Activated CD8-positive, alpha-beta T cell treated with anti-CD3 and anti-CD28 coated beads for 36 hours (primary cell): ENCODE measurements at regions not wholly inside any gene's neighbourhood (a gene's known extent, or its start where the extent isn't known, plus 50 kb on each side); places are given as distances from the start of the nearest gene placed in this dataset.

Experiments
- ATAC-seq: fragments of 200-7000 bp; cut with Tn5 transposase; one replicate; pipeline ENCODE4 v1.10.0; 2021; ENCODE audit warnings: mild to moderate bottlenecking, moderate library complexity
- CTCF ChIA-PET: fragments of 350-600 bp; sonication (Branson Sonifier 250); formaldehyde crosslinking; loops from one replicate; lab custom pipeline; 2021; ENCODE audit warnings: antibody characterized with exemption; lab: Charles Lee
- POLR2A ChIA-PET: fragments of 350-600 bp; sonication (Branson Sonifier 250); formaldehyde crosslinking; loops from one replicate; lab custom pipeline; 2021; ENCODE audit warnings: antibody characterized with exemption; lab: Charles Lee
- DNase-seq: peaks from one replicate; pipeline ENCODE4 v3.0.0-alpha.2; 2020
- H3K27ac Mint-ChIP-seq: one replicate; pipeline ENCODE4 v1.8.0; 2021; ENCODE audit warnings: mild to moderate bottlenecking, mixed read lengths
- H3K27me3 Mint-ChIP-seq: one replicate; pipeline ENCODE4 v1.8.0; 2021; ENCODE audit warnings: mixed read lengths
- H3K36me3 Mint-ChIP-seq: one replicate; pipeline ENCODE4 v1.8.0; 2021; ENCODE audit warnings: low read depth, mixed read lengths
- H3K4me1 Mint-ChIP-seq: one replicate; pipeline ENCODE4 v1.8.0; 2021; ENCODE audit warnings: low read depth, mixed read lengths
- H3K4me3 Mint-ChIP-seq: one replicate; pipeline ENCODE4 v1.8.0; 2021; ENCODE audit warnings: mild to moderate bottlenecking, moderate library complexity, mixed read lengths
- H3K9me3 Mint-ChIP-seq: one replicate; pipeline ENCODE4 v1.8.0; 2021; ENCODE audit warnings: mixed read lengths
- intact Hi-C: fragments of 100-400 bp; cut with micrococcal nuclease; formaldehyde crosslinking; loops from one replicate; pipeline ENCODE4 v1.10.0; 2022
- TF ChIP-seq, protein P1 (sequence below): fragments of 200-600 bp; IDR thresholded peaks from one replicate; pipeline ENCODE4 v1.8.0; 2022; ENCODE audit warnings: antibody characterized with exemption, mild to moderate bottlenecking

DNA sequence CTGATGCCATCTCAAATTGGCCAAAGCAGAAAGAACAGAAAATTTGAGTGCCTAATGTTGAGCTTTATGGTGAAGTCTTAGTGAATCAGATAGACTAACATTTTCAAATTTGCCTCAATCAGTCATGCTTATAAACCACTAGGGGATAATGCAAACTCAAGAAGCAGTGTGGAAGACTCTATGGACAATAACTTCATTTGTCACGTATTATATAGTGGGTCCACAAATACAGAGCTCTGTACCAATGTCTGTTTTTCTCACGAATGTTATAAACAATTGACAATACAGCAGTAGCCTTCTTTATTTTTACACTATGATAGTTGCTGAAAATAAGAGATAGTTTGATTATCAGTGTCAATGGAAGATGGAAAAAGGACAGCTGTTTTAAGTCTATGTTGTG, 190.8 kb upstream of the SLC8A1 start:
- no peaks in the 10 kb centered on the region for H3K27me3 Mint-ChIP-seq
- H3K27ac Mint-ChIP-seq: no peak overlapping the region
- POLR2A ChIA-PET: no interaction called here
- H3K4me3 Mint-ChIP-seq: no peak overlapping the region
- TF ChIP-seq, protein P1, sequence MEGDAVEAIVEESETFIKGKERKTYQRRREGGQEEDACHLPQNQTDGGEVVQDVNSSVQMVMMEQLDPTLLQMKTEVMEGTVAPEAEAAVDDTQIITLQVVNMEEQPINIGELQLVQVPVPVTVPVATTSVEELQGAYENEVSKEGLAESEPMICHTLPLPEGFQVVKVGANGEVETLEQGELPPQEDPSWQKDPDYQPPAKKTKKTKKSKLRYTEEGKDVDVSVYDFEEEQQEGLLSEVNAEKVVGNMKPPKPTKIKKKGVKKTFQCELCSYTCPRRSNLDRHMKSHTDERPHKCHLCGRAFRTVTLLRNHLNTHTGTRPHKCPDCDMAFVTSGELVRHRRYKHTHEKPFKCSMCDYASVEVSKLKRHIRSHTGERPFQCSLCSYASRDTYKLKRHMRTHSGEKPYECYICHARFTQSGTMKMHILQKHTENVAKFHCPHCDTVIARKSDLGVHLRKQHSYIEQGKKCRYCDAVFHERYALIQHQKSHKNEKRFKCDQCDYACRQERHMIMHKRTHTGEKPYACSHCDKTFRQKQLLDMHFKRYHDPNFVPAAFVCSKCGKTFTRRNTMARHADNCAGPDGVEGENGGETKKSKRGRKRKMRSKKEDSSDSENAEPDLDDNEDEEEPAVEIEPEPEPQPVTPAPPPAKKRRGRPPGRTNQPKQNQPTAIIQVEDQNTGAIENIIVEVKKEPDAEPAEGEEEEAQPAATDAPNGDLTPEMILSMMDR: no peak
- CTCF ChIA-PET: no interaction called here
- no peaks in the 10 kb centered on the region for H3K36me3 Mint-ChIP-seq
- ATAC-seq (no peak), DNase-seq (no peak)
- no peaks in the 10 kb centered on the region for H3K4me1 Mint-ChIP-seq
- intact Hi-C loops: no loop called here
- H3K9me3 Mint-ChIP-seq: peaks cover 3% of the 10 kb centered on the region

DNA sequence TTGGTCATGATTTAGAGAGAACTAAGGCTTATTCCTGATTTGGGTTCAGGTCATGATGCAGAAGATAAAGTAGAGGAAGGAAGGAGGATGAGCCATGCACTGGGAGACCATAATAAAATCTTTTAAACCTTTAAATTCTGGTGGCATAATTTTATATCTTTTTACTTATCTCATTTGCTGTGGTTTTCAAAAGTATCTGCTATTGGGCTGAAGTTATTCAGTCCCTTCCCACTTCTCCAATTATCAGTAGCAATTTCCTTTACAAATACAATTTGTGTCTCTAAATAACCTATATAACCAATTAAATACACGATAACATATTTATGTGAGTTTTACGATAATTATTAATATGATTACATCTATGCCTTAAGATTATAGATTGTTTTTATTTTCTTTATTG, 194.8 kb upstream of the SLC8A1 start:
- Mint-ChIP-seq H3K4me3 (no peak overlapping the region), H3K4me1 (no peaks in the 10 kb centered on the region), H3K27ac (no peak overlapping the region), H3K36me3 (no peaks in the 10 kb centered on the region), H3K27me3 (no peaks in the 10 kb centered on the region), H3K9me3 (peaks cover 3% of the 10 kb centered on the region)
- intact Hi-C loops: no loop called here
- DNase-seq: no peak
- ChIA-PET CTCF (no interaction called here), POLR2A (no interaction called here)
- TF ChIP-seq, protein P1: no peak
- no peak for ATAC-seq

DNA sequence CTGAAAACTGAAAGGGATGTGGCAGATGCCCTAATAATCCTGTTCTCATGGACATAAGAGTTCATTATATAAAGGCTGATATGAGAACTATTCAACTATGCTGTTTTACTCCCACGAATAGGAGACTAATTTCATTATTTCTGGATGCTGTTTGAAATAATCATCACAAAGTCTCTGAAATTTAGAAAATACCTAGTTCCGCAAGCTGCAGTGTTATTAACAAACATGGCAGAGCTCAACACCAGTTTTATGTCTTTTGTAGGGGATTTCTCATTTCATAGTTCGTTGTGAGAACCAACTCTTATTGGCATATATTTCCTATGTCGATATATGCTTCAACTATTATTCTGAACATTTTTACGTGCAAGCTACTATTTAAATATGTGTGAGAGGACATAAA, 200.3 kb upstream of the SLC8A1 start:
- Mint-ChIP-seq H3K27me3 (no peaks in the 10 kb centered on the region), H3K9me3 (no peaks in the 10 kb centered on the region), H3K4me3 (no peak overlapping the region), H3K36me3 (no peaks in the 10 kb centered on the region), H3K27ac (no peak overlapping the region), H3K4me1 (no peaks in the 10 kb centered on the region)
- CTCF ChIA-PET: no interaction called here
- TF ChIP-seq, protein P1: no peak
- intact Hi-C loops: no loop called here
- DNase-seq (no peak), ATAC-seq (no peak)
- POLR2A ChIA-PET: no interaction called here

DNA sequence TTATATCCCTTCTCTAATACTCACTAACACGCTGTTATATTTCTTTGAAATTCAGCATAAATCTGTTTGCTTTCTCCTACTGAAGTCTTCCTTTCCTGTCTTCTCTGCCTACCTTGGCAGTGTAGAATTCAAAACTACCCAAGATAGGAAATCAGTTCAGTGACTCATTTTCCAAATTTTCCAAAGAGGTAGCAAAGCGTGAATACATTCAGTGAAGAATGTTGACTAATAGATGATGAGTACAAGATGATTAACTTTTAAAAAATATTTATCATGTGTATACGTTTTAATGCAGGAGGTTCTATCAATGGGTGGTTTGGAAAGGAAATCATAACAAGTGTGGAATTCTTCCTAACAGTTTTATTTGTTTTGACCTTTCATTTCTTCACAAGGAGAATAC, 201.9 kb upstream of the SLC8A1 start:
- H3K36me3 Mint-ChIP-seq: no peaks in the 10 kb centered on the region
- no peaks in the 10 kb centered on the region for H3K4me1 Mint-ChIP-seq
- no peaks in the 10 kb centered on the region for H3K9me3 Mint-ChIP-seq
- H3K27me3 Mint-ChIP-seq: no peaks in the 10 kb centered on the region
- H3K27ac Mint-ChIP-seq: no peak overlapping the region
- ATAC-seq (no peak), DNase-seq (no peak)
- H3K4me3 Mint-ChIP-seq: no peak overlapping the region
- ChIA-PET CTCF (no interaction called here), POLR2A (no interaction called here)
- TF ChIP-seq, protein P1: no peak
- intact Hi-C loops: no loop called here

DNA sequence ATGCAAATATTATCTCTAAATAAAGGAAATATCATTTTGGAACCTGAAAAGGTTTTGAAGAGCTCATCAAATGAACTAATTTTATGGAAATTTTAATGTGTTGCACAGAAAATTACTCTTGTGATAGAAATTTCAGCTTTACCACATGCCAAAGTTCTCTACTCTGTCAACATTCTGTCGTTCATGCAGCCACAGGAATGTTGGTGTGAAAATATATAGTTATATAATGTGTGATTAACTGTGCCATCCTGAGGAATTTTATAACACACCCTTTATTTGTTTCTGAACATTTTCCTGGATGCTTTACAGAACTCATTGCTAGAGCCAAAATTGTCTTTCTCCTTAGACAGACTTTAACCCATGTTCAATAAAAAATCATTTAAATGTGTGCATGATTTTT, 202.5 kb upstream of the SLC8A1 start:
- Mint-ChIP-seq H3K27me3 (no peaks in the 10 kb centered on the region), H3K4me1 (no peaks in the 10 kb centered on the region), H3K9me3 (no peaks in the 10 kb centered on the region), H3K4me3 (no peak overlapping the region), H3K36me3 (no peaks in the 10 kb centered on the region), H3K27ac (no peak overlapping the region)
- TF ChIP-seq, protein P1: no peak
- intact Hi-C loops: no loop called here
- no peak for ATAC-seq
- no peak for DNase-seq
- ChIA-PET CTCF (no interaction called here), POLR2A (no interaction called here)
